ENCODE measurements at regions not wholly inside any gene's neighbourhood (a gene's known extent, or its start where the extent isn't known, plus 50 kb on each side); places are given as distances from the start of the nearest gene placed in this dataset.
A peak's percentile ranks its signal among the peaks of the same experiment; 100 is the strongest.

DNA sequence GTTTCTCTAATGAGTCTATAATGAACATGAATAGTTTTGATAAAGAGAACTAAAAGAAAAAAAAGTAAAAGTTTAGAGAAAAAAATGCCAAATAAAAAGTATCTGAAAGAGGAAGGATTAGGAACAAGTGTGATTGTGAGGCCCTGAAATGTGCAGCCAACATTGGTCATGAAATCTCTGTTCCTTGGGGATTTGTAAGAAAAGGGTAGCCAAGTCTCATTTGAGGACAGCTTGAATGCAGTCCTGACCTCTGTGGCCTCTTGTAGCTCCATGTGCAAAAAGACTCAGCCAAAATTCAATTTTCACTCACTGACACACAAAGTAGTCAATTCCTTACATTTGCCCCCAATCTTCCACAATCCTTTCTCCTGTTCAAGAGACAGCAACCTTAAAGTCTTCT, 167.9 kb downstream of the KLF12 start:
- H3K4me3 ChIP-seq, result no peak overlapping the region
- H3K9me3 ChIP-seq (ENCODE audit: low read depth, low read length), result no peaks in the 10 kb centered on the region
- no peaks in the 10 kb centered on the region for H3K36me3 ChIP-seq (ENCODE audit: insufficient read depth, low read length)
- no peak overlapping the region for H3K27ac ChIP-seq
- TF ChIP-seq FOXP2 (optimal IDR thresholded peaks at IDR 0.05; ENCODE audit: control extremely low read depth, extremely low read length, insufficient read depth) (no peak), EZH2 (IDR thresholded peaks at IDR 0.05) (no peak), POLR2AphosphoS5 (IDR thresholded peaks at IDR 0.05; ENCODE audit: borderline replicate concordance, low read depth, low read length) (no peak)
- DNase-seq (ENCODE audit: low read depth, low spot score), result no peak
- H3K9ac ChIP-seq (ENCODE audit: insufficient read length), result no peak overlapping the region

GRCh38 chr13:73962284-73962683, 171.9 kb downstream of the KLF12 start:
- Histone ChIP-seq H3K9ac (ENCODE audit: insufficient read length) (no peak overlapping the region), H3K4me3 (no peak overlapping the region), H3K27ac (no peak overlapping the region), H3K36me3 (ENCODE audit: insufficient read depth, low read length) (no peaks in the 10 kb centered on the region), H3K9me3 (ENCODE audit: low read depth, low read length) (no peaks in the 10 kb centered on the region)
- TF ChIP-seq FOXP2 (optimal IDR thresholded peaks at IDR 0.05; ENCODE audit: control extremely low read depth, extremely low read length, insufficient read depth) (no peak), EZH2 (IDR thresholded peaks at IDR 0.05) (no peak), POLR2AphosphoS5 (IDR thresholded peaks at IDR 0.05; ENCODE audit: borderline replicate concordance, low read depth, low read length) (no peak)
- no peak for DNase-seq (ENCODE audit: low read depth, low spot score)

- no peaks in the 10 kb centered on the region for H3K9me3 ChIP-seq (ENCODE audit: low read depth, low read length)
- DNase-seq (ENCODE audit: low read depth, low spot score), result no peak
- TF ChIP-seq POLR2AphosphoS5 (IDR thresholded peaks at IDR 0.05; ENCODE audit: borderline replicate concordance, low read depth, low read length) (no peak), EZH2 (IDR thresholded peaks at IDR 0.05) (no peak), FOXP2 (optimal IDR thresholded peaks at IDR 0.05; ENCODE audit: control extremely low read depth, extremely low read length, insufficient read depth) (no peak)
- no peaks in the 10 kb centered on the region for H3K36me3 ChIP-seq (ENCODE audit: insufficient read depth, low read length)
- H3K27ac ChIP-seq, result no peak overlapping the region
- no peak overlapping the region for H3K9ac ChIP-seq (ENCODE audit: insufficient read length)
- no peak overlapping the region for H3K4me3 ChIP-seq
These were observed 173.0 kb downstream of the KLF12 start for GRCh38 chr13:73961181-73961580.

- no peak overlapping the region for H3K4me3 ChIP-seq
- TF ChIP-seq POLR2AphosphoS5 (IDR thresholded peaks at IDR 0.05; ENCODE audit: borderline replicate concordance, low read depth, low read length) (no peak), FOXP2 (optimal IDR thresholded peaks at IDR 0.05; ENCODE audit: control extremely low read depth, extremely low read length, insufficient read depth) (no peak), EZH2 (IDR thresholded peaks at IDR 0.05) (no peak)
- H3K36me3 ChIP-seq (ENCODE audit: insufficient read depth, low read length), result no peaks in the 10 kb centered on the region
- no peak overlapping the region for H3K9ac ChIP-seq (ENCODE audit: insufficient read length)
- no peak for DNase-seq (ENCODE audit: low read depth, low spot score)
- no peak overlapping the region for H3K27ac ChIP-seq
- no peaks in the 10 kb centered on the region for H3K9me3 ChIP-seq (ENCODE audit: low read depth, low read length)
These were observed 173.7 kb downstream of the KLF12 start for GRCh38 chr13:73960474-73960873.

- no peak overlapping the region for H3K9ac ChIP-seq (ENCODE audit: insufficient read length)
- H3K27ac ChIP-seq, result no peak overlapping the region
- TF ChIP-seq EZH2 (IDR thresholded peaks at IDR 0.05) (no peak), FOXP2 (optimal IDR thresholded peaks at IDR 0.05; ENCODE audit: control extremely low read depth, extremely low read length, insufficient read depth) (no peak), POLR2AphosphoS5 (IDR thresholded peaks at IDR 0.05; ENCODE audit: borderline replicate concordance, low read depth, low read length) (no peak)
- H3K4me3 ChIP-seq, result no peak overlapping the region
- no peaks in the 10 kb centered on the region for H3K9me3 ChIP-seq (ENCODE audit: low read depth, low read length)
- DNase-seq (ENCODE audit: low read depth, low spot score), result no peak
- H3K36me3 ChIP-seq (ENCODE audit: insufficient read depth, low read length), result no peaks in the 10 kb centered on the region
These were observed 175.4 kb downstream of the KLF12 start for GRCh38 chr13:73958657-73959397.

DNA sequence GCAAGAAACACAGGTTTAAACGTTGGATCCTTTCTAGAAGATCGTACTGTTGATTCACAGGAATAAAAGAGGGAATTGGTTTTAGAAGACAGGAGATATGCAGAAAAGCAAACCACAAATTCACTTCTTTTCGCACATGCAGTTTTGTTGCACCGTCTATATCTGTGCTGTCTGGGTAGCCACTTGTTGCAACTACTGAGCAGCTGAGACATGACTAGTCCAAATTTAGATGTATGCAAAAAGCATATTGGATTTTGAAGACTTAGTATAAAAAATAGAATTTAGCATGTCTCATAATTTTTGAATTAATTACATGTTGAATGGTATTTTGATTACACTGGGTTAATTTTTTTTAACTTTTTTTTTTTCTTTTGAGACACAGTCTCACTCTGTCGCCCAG, 176.3 kb downstream of the KLF12 start:
- no peaks in the 10 kb centered on the region for H3K36me3 ChIP-seq (ENCODE audit: insufficient read depth, low read length)
- no peak overlapping the region for H3K27ac ChIP-seq
- DNase-seq (ENCODE audit: low read depth, low spot score), result no peak
- TF ChIP-seq EZH2 (IDR thresholded peaks at IDR 0.05), result no peak
- no peak for TF ChIP-seq FOXP2 (optimal IDR thresholded peaks at IDR 0.05; ENCODE audit: control extremely low read depth, extremely low read length, insufficient read depth)
- TF ChIP-seq POLR2AphosphoS5 (IDR thresholded peaks at IDR 0.05; ENCODE audit: borderline replicate concordance, low read depth, low read length), result no peak
- H3K4me3 ChIP-seq, result no peak overlapping the region
- H3K9ac ChIP-seq (ENCODE audit: insufficient read length), result no peak overlapping the region
- no peaks in the 10 kb centered on the region for H3K9me3 ChIP-seq (ENCODE audit: low read depth, low read length)

DNA sequence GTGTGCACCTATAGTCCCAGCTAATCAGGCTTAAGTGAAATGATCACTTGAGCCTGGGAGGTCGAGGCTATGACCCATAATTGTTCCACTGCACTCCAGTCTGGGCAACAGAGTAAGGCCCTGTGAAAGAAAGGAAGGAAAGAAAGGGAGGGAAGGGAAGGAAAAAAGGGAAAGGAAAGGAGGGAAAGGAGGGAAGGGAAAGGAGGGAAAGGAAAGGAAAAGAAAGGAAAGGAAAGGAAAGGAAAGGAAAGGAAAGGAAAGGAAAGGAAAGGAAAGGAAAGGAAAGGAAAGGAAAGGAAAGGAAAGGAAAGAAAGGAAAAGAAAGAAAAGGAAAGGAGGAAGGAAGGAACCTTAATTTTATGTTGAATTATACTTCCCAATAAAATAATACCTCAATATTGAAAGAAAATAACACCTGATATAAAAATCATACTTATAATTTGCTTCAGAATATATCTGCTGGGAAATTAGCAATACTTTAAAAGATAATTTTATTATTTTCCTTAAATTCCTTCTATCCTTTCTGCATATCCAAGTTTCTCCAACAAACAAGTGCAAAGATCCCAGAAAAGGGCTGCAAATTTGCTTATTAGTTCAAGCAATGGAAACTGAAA, 177.3 kb downstream of the KLF12 start:
- no peak for TF ChIP-seq POLR2AphosphoS5 (IDR thresholded peaks at IDR 0.05; ENCODE audit: borderline replicate concordance, low read depth, low read length)
- no peak for TF ChIP-seq EZH2 (IDR thresholded peaks at IDR 0.05)
- TF ChIP-seq FOXP2 (optimal IDR thresholded peaks at IDR 0.05; ENCODE audit: control extremely low read depth, extremely low read length, insufficient read depth), result no peak
- no peak for DNase-seq (ENCODE audit: low read depth, low spot score)
- H3K4me3 ChIP-seq, result no peak overlapping the region

DNA sequence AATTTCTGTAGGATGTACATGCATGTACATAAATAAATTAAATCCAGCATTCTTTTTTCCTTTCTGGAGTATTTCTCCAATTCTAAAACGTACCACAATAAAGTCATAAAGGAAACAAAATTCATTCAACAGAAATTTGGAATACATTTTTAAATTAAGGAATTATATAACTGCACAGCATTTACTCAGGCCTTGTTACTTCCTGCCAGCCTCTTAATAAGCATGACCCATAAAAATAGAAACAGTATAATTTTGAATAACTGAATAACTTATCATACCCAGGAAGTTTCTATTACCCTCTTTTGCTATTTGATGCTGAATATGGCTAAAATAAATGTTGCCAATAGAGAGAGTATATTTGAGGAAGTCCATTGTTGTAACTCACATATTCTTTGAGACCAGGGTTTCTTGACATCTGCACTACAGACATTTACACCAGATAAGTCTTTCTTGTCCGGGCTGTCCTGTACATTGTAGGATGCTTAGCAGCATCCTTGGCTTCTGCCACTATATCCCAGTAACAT, 178.2 kb downstream of the KLF12 start:
- H3K4me3 ChIP-seq, result peak overlapping the region; percentile 68
- peak overlapping the region; percentile 90 for H3K27ac ChIP-seq
- TF ChIP-seq EZH2 (IDR thresholded peaks at IDR 0.05) (no peak), POLR2AphosphoS5 (IDR thresholded peaks at IDR 0.05; ENCODE audit: borderline replicate concordance, low read depth, low read length) (peak; percentile 35; the same call in 1 of the 2 replicates), FOXP2 (optimal IDR thresholded peaks at IDR 0.05; ENCODE audit: control extremely low read depth, extremely low read length, insufficient read depth) (peak; percentile 1)
- H3K9ac ChIP-seq (ENCODE audit: insufficient read length), result no peak overlapping the region
- peak; percentile 71 for DNase-seq (ENCODE audit: low read depth, low spot score)
- no peaks in the 10 kb centered on the region for H3K9me3 ChIP-seq (ENCODE audit: low read depth, low read length)
- H3K36me3 ChIP-seq (ENCODE audit: insufficient read depth, low read length), result no peaks in the 10 kb centered on the region

More for the DNA sequence above, 177.3 kb downstream of the KLF12 start:
- no peak overlapping the region for H3K27ac ChIP-seq
- H3K9me3 ChIP-seq (ENCODE audit: low read depth, low read length), result no peaks in the 10 kb centered on the region
- H3K9ac ChIP-seq (ENCODE audit: insufficient read length), result no peak overlapping the region
- H3K36me3 ChIP-seq (ENCODE audit: insufficient read depth, low read length), result no peaks in the 10 kb centered on the region

Data from SK-N-MC (cell line).